GM13976 (cell line): ENCODE measurements at regions not wholly inside any gene's neighbourhood (a gene's known extent, or its start where the extent isn't known, plus 50 kb on each side); places are given as distances from the start of the nearest gene placed in this dataset.

Source experiments
- DNase-seq: peaks from one replicate; pipeline ENCODE4 v3.0.0; 2012; ENCODE audit warnings: low spot score
- CTCF ChIP-seq: IDR thresholded peaks from 2 replicates; pipeline ENCODE4 v1.5.1; 2012; ENCODE audit warnings: borderline replicate concordance, mild to moderate bottlenecking; ENCODE audit not compliant: insufficient read depth; ENCODE audit errors: extremely low read depth, missing control alignments, control extremely low read depth
- in situ Hi-C: fragments of 300-500 bp; cut with MboI; formaldehyde crosslinking; loops from one replicate; pipeline ENCODE4 v1.12.0; 2022; ENCODE audit warnings: low sequenced_read_pairs, mixed read lengths, inconsistent platforms; ENCODE audit not compliant: unreplicated experiment

- no peak for TF ChIP-seq CTCF
- DNase-seq = no peak
- in situ Hi-C loops = no loop called here
Measured at GRCh38 chr21:35352793-35353192, 303.7 kb upstream of the RUNX1 start.

- TF ChIP-seq CTCF = no peak
- in situ Hi-C loops = no loop called here
- DNase-seq = no peak
Measured at GRCh38 chr21:35352066-35352770, 303.1 kb upstream of the RUNX1 start.

GRCh38 chr21:35351434-35351833 is 302.3 kb upstream of the RUNX1 start:
- DNase-seq = no peak
- in situ Hi-C loops = no loop called here
- no peak for TF ChIP-seq CTCF

GRCh38 chr21:35350965-35351364 is 301.9 kb upstream of the RUNX1 start:
- in situ Hi-C loops = no loop called here
- TF ChIP-seq CTCF = no peak
- no peak for DNase-seq

GRCh38 chr21:35349376-35350080 is 300.4 kb upstream of the RUNX1 start:
- no peak for TF ChIP-seq CTCF
- DNase-seq = no peak
- in situ Hi-C loops = no loop called here

- in situ Hi-C loops = no loop called here
- no peak for TF ChIP-seq CTCF
- no peak for DNase-seq
Measured at GRCh38 chr21:35348686-35349085, 299.6 kb upstream of the RUNX1 start.
